Liver (tissue), 8 donors: ENCODE measurements at regions not wholly inside any gene's neighbourhood (a gene's known extent, or its start where the extent isn't known, plus 50 kb on each side); places are given as distances from the start of the nearest gene placed in this dataset.

Experiments used
- DNase-seq: peaks from one replicate; pipeline ENCODE4 v3.0.0-alpha.2; 2017; ENCODE audit warnings: low spot score
- H3K27ac ChIP-seq, 2 donors: one replicate each; pipeline ENCODE4 v1.7.0; 2013; ENCODE audit warnings: inconsistent platforms in 2 of 2, low read length in 2 of 2, control low read depth in 1 of 2, low read depth in 1 of 2, mild to moderate bottlenecking in 1 of 2
- H3K27me3 ChIP-seq, 4 donors: one replicate each; pipeline versions ENCODE4 v1.6.1 to v1.7.0; 2013; ENCODE audit warnings: low read length in 3 of 4, inconsistent platforms in 1 of 4, mild to moderate bottlenecking in 1 of 4, moderate library complexity in 1 of 4; ENCODE audit not compliant: control insufficient read depth in 4 of 4, insufficient read depth in 4 of 4
- H3K36me3 ChIP-seq, 4 donors: one replicate each; pipeline versions ENCODE4 v1.6.1 to v1.7.0; 2013; ENCODE audit warnings: low read length in 3 of 4, mild to moderate bottlenecking in 3 of 4, low read depth in 1 of 4, moderate library complexity in 1 of 4; ENCODE audit not compliant: control insufficient read depth in 4 of 4, insufficient read depth in 3 of 4
- H3K4me1 ChIP-seq, 4 donors: one replicate each; pipeline versions ENCODE4 v1.6.1 to v1.7.0; 2013; ENCODE audit warnings: low read length in 3 of 4, mild to moderate bottlenecking in 3 of 4, moderate library complexity in 1 of 4; ENCODE audit not compliant: control insufficient read depth in 4 of 4, insufficient read depth in 4 of 4
- H3K4me3 ChIP-seq, 3 donors: one replicate each; pipeline versions ENCODE4 v1.6.1 to v1.7.0; 2013; ENCODE audit warnings: low read length in 3 of 3, control low read depth in 1 of 3, low read depth in 1 of 3, mild to moderate bottlenecking in 1 of 3
- H3K9ac ChIP-seq, 2 donors: one replicate each; pipeline ENCODE4 v1.7.0; 2013; ENCODE audit warnings: low read length in 2 of 2, mild to moderate bottlenecking in 2 of 2, moderate library complexity in 2 of 2, control low read depth in 1 of 2, low read depth in 1 of 2
- H3K9me3 ChIP-seq, 4 donors: one replicate each; pipeline versions ENCODE4 v1.6.1 to v1.7.0; 2013; ENCODE audit warnings: low read length in 3 of 4; ENCODE audit not compliant: control insufficient read depth in 4 of 4
- ATF3 ChIP-seq: IDR thresholded peaks from 2 replicates; pipeline ENCODE4 v1.6.1; 2016; ENCODE audit warnings: antibody characterized with exemption
- CTCF ChIP-seq: fragments of 150-350 bp; IDR thresholded peaks from 2 replicates; pipeline ENCODE4 v1.5.1; 2017; ENCODE audit warnings: improper control_type of control experiment, low read depth, low read length; ENCODE audit not compliant: missing input control
- EGR1 ChIP-seq, 2 donors: IDR thresholded peaks; 2 replicates each; pipeline ENCODE4 v1.6.1; 2016 to 2018; ENCODE audit warnings: antibody characterized with exemption in 2 of 2, low read depth in 2 of 2
- FOXA1 ChIP-seq: IDR thresholded peaks from 2 replicates; pipeline ENCODE4 v1.6.1; 2016; ENCODE audit warnings: antibody characterized with exemption
- FOXA2 ChIP-seq: IDR thresholded peaks from 2 replicates; pipeline ENCODE4 v1.6.1; 2016; ENCODE audit warnings: antibody characterized with exemption
- GABPA ChIP-seq, 2 donors: IDR thresholded peaks in 1 of 2; conservative IDR thresholded peaks in 1 of 2; 2 replicates each; pipeline ENCODE4 v1.6.1; 2016; ENCODE audit warnings: antibody characterized with exemption in 2 of 2, mild to moderate bottlenecking in 1 of 2, moderate library complexity in 1 of 2
- HNF4A ChIP-seq, 2 donors: conservative IDR thresholded peaks; 2 replicates each; pipeline ENCODE4 v1.6.1; 2016; ENCODE audit warnings: antibody characterized with exemption in 2 of 2, mild to moderate bottlenecking in 2 of 2
- HNF4G ChIP-seq: IDR thresholded peaks from 2 replicates; pipeline ENCODE4 v1.6.1; 2016; ENCODE audit warnings: antibody characterized with exemption
- JUND ChIP-seq, 2 donors: IDR thresholded peaks; 2 replicates each; pipeline ENCODE4 v1.6.1; 2016; ENCODE audit warnings: antibody characterized with exemption in 2 of 2
- MAX ChIP-seq: IDR thresholded peaks from 2 replicates; pipeline ENCODE4 v1.6.1; 2016; ENCODE audit warnings: antibody characterized with exemption
- NR2F2 ChIP-seq: IDR thresholded peaks from 2 replicates; pipeline ENCODE4 v1.6.1; 2016; ENCODE audit warnings: antibody characterized with exemption
- RAD21 ChIP-seq, 2 donors: IDR thresholded peaks; 2 replicates each; pipeline ENCODE4 v1.6.1; 2016; ENCODE audit warnings: antibody characterized with exemption in 2 of 2, mild to moderate bottlenecking in 2 of 2
- REST ChIP-seq: IDR thresholded peaks from 2 replicates; pipeline ENCODE4 v1.6.1; 2016; ENCODE audit warnings: antibody characterized with exemption, mild to moderate bottlenecking
- RXRA ChIP-seq, 2 donors: IDR thresholded peaks; 2 replicates each; pipeline ENCODE4 v1.6.1; 2017 to 2018; ENCODE audit warnings: antibody characterized with exemption in 2 of 2, mild to moderate bottlenecking in 1 of 2
- SP1 ChIP-seq: IDR thresholded peaks from 2 replicates; pipeline ENCODE4 v1.6.1; 2018; ENCODE audit warnings: antibody characterized with exemption, mild to moderate bottlenecking
- TAF1 ChIP-seq: conservative IDR thresholded peaks from 2 replicates; pipeline ENCODE4 v1.6.1; 2016; ENCODE audit warnings: antibody characterized with exemption, mild to moderate bottlenecking
- YY1 ChIP-seq: IDR thresholded peaks from 2 replicates; pipeline ENCODE4 v1.6.1; 2016; ENCODE audit warnings: antibody characterized with exemption, mild to moderate bottlenecking
- ZBTB33 ChIP-seq: IDR thresholded peaks from 2 replicates; pipeline ENCODE4 v1.6.1; 2016; ENCODE audit warnings: antibody characterized with exemption
- WGBS: extraction: QIAGEN DNeasy Blood & Tissue Kit; methylation state at CpG from one replicate; pipeline ENCODE4 v1.1.7; 2013; 5-methylcytosine and 5-hydroxymethylcytosine counted together
- donor health status: healthy.
- donor health status: healthy.
- donor health status: healthy.
- donor health status: healthy.
- donor health status: healthy.

GRCh38 chr11:71356280-71356876 lies 91.8 kb downstream of the DHCR7 start:
- WGBS: 93% methylated on average over 6 of the region's 6 CpGs

More at GRCh38 chr11:71356280-71356876, 91.8 kb downstream of the DHCR7 start:
- TF ChIP-seq JUND (IDR thresholded peaks at IDR 0.05) (no peak), FOXA2 (no peak), ATF3 (no peak), EGR1 (IDR thresholded peaks at IDR 0.05; ENCODE audit: low read depth in 2 of 2) (no peak), CTCF (no peak), NR2F2 (no peak), FOXA1 (no peak), RAD21 (IDR thresholded peaks at IDR 0.05) (no peak), SP1 (no peak), ZBTB33 (no peak), HNF4A (conservative IDR thresholded peaks at IDR 0.05) (no peak), MAX (no peak), GABPA (IDR thresholded peaks at IDR 0.05 in 1 of 2, conservative IDR thresholded peaks at IDR 0.05 in 1 of 2) (no peak), RXRA (IDR thresholded peaks at IDR 0.05) (no peak), HNF4G (no peak), TAF1 (no peak), YY1 (no peak), REST (no peak)
- Histone ChIP-seq H3K9ac (no peak overlapping the region), H3K27ac (no peak overlapping the region), H3K36me3 (no peaks in the 10 kb centered on the region), H3K27me3 (no peaks in the 10 kb centered on the region), H3K9me3 (no peaks in the 10 kb centered on the region), H3K4me1 (no peaks in the 10 kb centered on the region), H3K4me3 (no peak overlapping the region)
- DNase-seq: no peak
